Hepatocyte (in vitro differentiated cells): ENCODE measurements at regions not wholly inside any gene's neighbourhood (a gene's known extent, or its start where the extent isn't known, plus 50 kb on each side); places are given as distances from the start of the nearest gene placed in this dataset.

ENCODE experiments used
- EZH2 ChIP-seq: fragments of 200-600 bp; sonication (generic); IDR thresholded peaks from 2 replicates; pipeline ENCODE4 v1.6.1; 2016; ENCODE audit warnings: antibody characterized with exemption, mild to moderate bottlenecking, borderline replicate concordance
- EZH2phosphoT487 ChIP-seq: fragments of 200-600 bp; sonication (generic); IDR thresholded peaks from one replicate; pipeline ENCODE4 v1.6.1; 2018; ENCODE audit warnings: antibody characterized with exemption, mild to moderate bottlenecking, low read depth, moderate library complexity; ENCODE audit not compliant: unreplicated experiment, severe bottlenecking
- TF ChIP-seq, protein P1 (sequence below): fragments of 200-600 bp; sonication (generic); IDR thresholded peaks from 2 replicates; pipeline ENCODE4 v1.5.1; 2016; ENCODE audit warnings: antibody characterized with exemption, mild to moderate bottlenecking; ENCODE audit not compliant: poor library complexity

DNA sequence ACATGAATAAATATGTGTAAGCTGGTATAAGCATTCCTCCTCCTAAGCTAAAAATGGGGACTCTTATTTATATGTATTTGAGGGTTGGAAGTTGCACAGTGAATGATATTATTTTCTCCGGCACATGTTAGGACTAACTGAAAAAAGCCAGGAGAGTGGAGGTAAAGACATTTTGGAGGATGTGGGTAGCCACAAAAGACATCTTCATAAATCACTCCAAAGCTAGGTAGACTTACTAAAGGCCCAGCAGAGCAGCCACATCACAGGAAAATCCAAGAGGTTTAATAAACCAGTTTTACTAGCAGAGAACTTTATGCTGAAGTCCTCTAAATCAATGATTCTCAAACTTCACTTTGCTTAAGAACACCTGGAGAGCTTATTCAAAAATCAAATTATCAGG, 424.7 kb downstream of the KCTD12 start:
- TF ChIP-seq, protein P1, sequence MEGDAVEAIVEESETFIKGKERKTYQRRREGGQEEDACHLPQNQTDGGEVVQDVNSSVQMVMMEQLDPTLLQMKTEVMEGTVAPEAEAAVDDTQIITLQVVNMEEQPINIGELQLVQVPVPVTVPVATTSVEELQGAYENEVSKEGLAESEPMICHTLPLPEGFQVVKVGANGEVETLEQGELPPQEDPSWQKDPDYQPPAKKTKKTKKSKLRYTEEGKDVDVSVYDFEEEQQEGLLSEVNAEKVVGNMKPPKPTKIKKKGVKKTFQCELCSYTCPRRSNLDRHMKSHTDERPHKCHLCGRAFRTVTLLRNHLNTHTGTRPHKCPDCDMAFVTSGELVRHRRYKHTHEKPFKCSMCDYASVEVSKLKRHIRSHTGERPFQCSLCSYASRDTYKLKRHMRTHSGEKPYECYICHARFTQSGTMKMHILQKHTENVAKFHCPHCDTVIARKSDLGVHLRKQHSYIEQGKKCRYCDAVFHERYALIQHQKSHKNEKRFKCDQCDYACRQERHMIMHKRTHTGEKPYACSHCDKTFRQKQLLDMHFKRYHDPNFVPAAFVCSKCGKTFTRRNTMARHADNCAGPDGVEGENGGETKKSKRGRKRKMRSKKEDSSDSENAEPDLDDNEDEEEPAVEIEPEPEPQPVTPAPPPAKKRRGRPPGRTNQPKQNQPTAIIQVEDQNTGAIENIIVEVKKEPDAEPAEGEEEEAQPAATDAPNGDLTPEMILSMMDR, result no peak
- TF ChIP-seq EZH2phosphoT487, result no peak
- TF ChIP-seq EZH2, result no peak
